GM13976 (cell line): ENCODE measurements at regions not wholly inside any gene's neighbourhood (a gene's known extent, or its start where the extent isn't known, plus 50 kb on each side); places are given as distances from the start of the nearest gene placed in this dataset.
"Not testable (repeated sequence)": the region's sequence is repeated elsewhere in the genome, so short reads cannot be mapped to it uniquely, and the experiment has no call there.

Source experiments
- DNase-seq: peaks from one replicate; pipeline ENCODE4 v3.0.0; 2012; ENCODE audit warnings: low spot score
- in situ Hi-C: fragments of 300-500 bp; cut with MboI; formaldehyde crosslinking; loops from one replicate; pipeline ENCODE4 v1.12.0; 2022; ENCODE audit warnings: low sequenced_read_pairs, mixed read lengths, inconsistent platforms; ENCODE audit not compliant: unreplicated experiment
- TF ChIP-seq, protein P1 (sequence below): IDR thresholded peaks from 2 replicates; pipeline ENCODE4 v1.5.1; 2012; ENCODE audit warnings: borderline replicate concordance, mild to moderate bottlenecking; ENCODE audit not compliant: insufficient read depth; ENCODE audit errors: extremely low read depth, missing control alignments, control extremely low read depth

DNA sequence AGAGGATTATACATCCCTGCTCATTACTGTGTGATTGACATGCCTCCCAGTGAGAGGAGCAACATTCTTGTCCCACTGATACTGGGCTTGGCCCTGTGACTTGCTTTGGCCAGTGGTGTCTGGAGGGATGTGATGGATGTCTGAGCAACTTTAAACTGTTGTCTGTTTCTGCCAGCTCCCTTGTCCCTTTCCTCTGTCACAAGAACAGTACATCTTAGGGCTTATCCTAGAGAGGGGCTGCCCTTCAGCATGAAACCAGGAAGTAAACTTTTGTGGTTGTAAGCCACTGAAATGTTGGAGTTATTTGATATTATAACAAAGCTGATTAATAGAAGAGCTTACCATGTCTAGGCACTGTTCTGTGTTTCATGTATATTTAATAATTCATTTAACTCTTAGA, 82.9 kb upstream of the GPRC5B start:
- in situ Hi-C loops = no loop called here
- no peak for DNase-seq
- TF ChIP-seq, protein P1, sequence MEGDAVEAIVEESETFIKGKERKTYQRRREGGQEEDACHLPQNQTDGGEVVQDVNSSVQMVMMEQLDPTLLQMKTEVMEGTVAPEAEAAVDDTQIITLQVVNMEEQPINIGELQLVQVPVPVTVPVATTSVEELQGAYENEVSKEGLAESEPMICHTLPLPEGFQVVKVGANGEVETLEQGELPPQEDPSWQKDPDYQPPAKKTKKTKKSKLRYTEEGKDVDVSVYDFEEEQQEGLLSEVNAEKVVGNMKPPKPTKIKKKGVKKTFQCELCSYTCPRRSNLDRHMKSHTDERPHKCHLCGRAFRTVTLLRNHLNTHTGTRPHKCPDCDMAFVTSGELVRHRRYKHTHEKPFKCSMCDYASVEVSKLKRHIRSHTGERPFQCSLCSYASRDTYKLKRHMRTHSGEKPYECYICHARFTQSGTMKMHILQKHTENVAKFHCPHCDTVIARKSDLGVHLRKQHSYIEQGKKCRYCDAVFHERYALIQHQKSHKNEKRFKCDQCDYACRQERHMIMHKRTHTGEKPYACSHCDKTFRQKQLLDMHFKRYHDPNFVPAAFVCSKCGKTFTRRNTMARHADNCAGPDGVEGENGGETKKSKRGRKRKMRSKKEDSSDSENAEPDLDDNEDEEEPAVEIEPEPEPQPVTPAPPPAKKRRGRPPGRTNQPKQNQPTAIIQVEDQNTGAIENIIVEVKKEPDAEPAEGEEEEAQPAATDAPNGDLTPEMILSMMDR = no peak

GRCh38 chr16:19963301-19963700, 78.7 kb upstream of the GPRC5B start:
- TF ChIP-seq, protein P1 = no peak
- DNase-seq = no peak
- in situ Hi-C loops = no loop called here

- DNase-seq = no peak
- in situ Hi-C loops = no loop called here
- TF ChIP-seq, protein P1 = no peak
These were observed 75.5 kb upstream of the GPRC5B start for GRCh38 chr16:19960183-19960582.

GRCh38 chr16:19959736-19960135, 75.1 kb upstream of the GPRC5B start:
- DNase-seq = no peak
- TF ChIP-seq, protein P1 = no peak
- in situ Hi-C loops = no loop called here

- DNase-seq, in situ Hi-C loops: not testable (repeated sequence)
These were observed 71.2 kb upstream of the GPRC5B start for GRCh38 chr16:19955896-19956295.

- in situ Hi-C loops, DNase-seq: not testable (repeated sequence)
These were observed 70.4 kb upstream of the GPRC5B start for GRCh38 chr16:19955084-19955483.

DNA sequence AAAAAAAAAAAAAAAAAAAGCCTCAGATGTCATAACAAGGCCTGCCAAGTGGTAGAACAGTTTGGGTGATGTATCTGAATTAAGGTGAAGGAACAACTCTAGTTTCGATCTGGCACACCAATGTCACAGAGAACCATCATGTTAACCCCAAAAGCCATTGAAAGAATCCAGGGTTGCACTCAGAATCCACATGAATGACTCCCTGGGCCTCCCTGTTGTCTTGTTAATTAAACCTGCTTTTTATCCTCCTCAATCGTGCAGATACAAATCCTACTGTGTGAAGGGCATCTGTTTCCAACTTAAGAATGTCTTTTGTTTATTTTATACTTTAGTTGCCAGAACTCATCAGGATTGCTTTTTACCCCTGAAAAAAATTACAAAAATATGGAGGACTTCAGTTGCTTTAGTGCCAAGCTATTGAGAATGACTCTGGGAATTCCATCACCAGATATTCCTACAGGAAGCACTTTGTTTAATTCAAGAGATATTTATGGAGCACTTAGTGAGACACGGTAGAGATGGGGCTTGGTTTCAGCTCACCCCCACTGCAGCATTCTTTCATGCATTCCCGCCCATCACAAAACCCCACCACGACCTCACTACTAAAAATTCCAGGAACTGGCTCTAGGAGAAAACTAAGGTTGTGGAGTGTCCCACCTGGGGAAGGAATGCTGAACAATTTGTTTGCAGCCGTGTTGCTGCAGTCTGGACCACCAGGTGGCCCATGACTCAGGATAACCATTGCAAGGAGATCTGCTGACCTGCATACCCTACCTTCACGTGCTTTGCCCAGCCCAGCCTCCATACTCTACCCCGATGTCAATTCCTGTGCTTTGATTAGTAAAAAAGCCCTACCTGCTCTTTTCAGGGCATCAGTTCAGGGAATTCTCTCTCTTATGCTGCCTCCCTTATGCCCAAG, 63.8 kb upstream of the GPRC5B start:
- DNase-seq = no peak
- in situ Hi-C loops = no loop called here
- TF ChIP-seq, protein P1 = no peak
